ENCODE measurements at regions not wholly inside any gene's neighbourhood (a gene's known extent, or its start where the extent isn't known, plus 50 kb on each side); places are given as distances from the start of the nearest gene placed in this dataset.

GRCh38 chr4:120431180-120431579 is 364.5 kb upstream of the MAD2L1 start:
- no TSS peak for BruUV-seq (replicated peaks)
- CTCF ChIA-PET: no interaction called here

More at GRCh38 chr4:120431180-120431579, 364.5 kb upstream of the MAD2L1 start:
- H3K79me1 ChIP-seq (ENCODE audit: low read depth in 1 of 2, low read length in 2 of 2): no peaks in the 10 kb centered on the region
- H4K8ac ChIP-seq (ENCODE audit: low read depth in 2 of 2, low read length in 2 of 2): no peak overlapping the region
- H2BK5ac ChIP-seq (ENCODE audit: low read depth, low read length, poor library complexity, severe bottlenecking): no peak overlapping the region
- H4K91ac ChIP-seq (ENCODE audit: insufficient read depth, low read depth, low read length): no peak overlapping the region
- dilution Hi-C loops (cut with HindIII; ENCODE audit: low sequenced_read_pairs, unreplicated experiment): no loop called here
- H4K5ac ChIP-seq (ENCODE audit: low read depth, low read length): no peak overlapping the region
- no peak overlapping the region for H2BK120ac ChIP-seq (ENCODE audit: low read depth, low read length)
- no peak overlapping the region for H3K4me3 ChIP-seq (ENCODE audit: insufficient read depth, low read depth, low read length)
- H4K20me1 ChIP-seq (ENCODE audit: insufficient read depth, low read length): no peaks in the 10 kb centered on the region
- intact Hi-C loops (cut with micrococcal nuclease): no loop called here
- H3K36me3 ChIP-seq (ENCODE audit: control insufficient read depth, insufficient read depth, low read length): no peaks in the 10 kb centered on the region
- H3K27ac ChIP-seq (ENCODE audit: insufficient read depth, low read length): no peak overlapping the region
- ATAC-seq (ENCODE audit: low read depth): no peak
- H2AFZ ChIP-seq (replicated peaks; ENCODE audit: low read length, poor library complexity): no peak overlapping the region
- H3K4ac ChIP-seq (ENCODE audit: low read depth, low read length): no peak overlapping the region
- H3K9ac ChIP-seq (ENCODE audit: low read depth, low read length): no peak overlapping the region
- H3K4me1 ChIP-seq (ENCODE audit: control insufficient read depth, insufficient read depth, low read length): no peaks in the 10 kb centered on the region
- POLR2A ChIA-PET (ENCODE audit: unreplicated experiment): no interaction called here
- no peaks in the 10 kb centered on the region for H3K9me1 ChIP-seq (ENCODE audit: insufficient read depth, low read length)
- H3K27me3 ChIP-seq (ENCODE audit: control insufficient read depth, insufficient read depth, low read length): no peaks in the 10 kb centered on the region
- no peaks in the 10 kb centered on the region for H3K9me3 ChIP-seq (ENCODE audit: control insufficient read depth, insufficient read depth, low read length)
- in situ Hi-C loops (cut with MboI; ENCODE audit: low sequenced_read_pairs): no loop called here
- no peak overlapping the region for H2AK5ac ChIP-seq (ENCODE audit: low read depth, low read length)
- H3K18ac ChIP-seq (ENCODE audit: low read depth, low read length): no peak overlapping the region
- no peak overlapping the region for H2BK15ac ChIP-seq (ENCODE audit: low read depth, low read length)
- H3K23ac ChIP-seq (ENCODE audit: low read depth, low read length): no peak overlapping the region
- no peak overlapping the region for H3K56ac ChIP-seq (ENCODE audit: extremely low read depth, insufficient read depth, low read length)
- H3K14ac ChIP-seq (replicated peaks; ENCODE audit: low read depth, low read length): no peak overlapping the region
- no peak overlapping the region for H2AK9ac ChIP-seq (replicated peaks; ENCODE audit: low read depth, low read length, poor library complexity)
- H3K4me2 ChIP-seq (ENCODE audit: low read depth, low read length): no peak overlapping the region
- no peak for DNase-seq
- H2BK20ac ChIP-seq (ENCODE audit: low read depth, low read length): no peak overlapping the region
- TF ChIP-seq MXI1 (IDR thresholded peaks at IDR 0.05; ENCODE audit: borderline replicate concordance, low read depth, low read length): no peak
- TF ChIP-seq MAZ (IDR thresholded peaks at IDR 0.05; ENCODE audit: borderline replicate concordance, low read depth, low read length): no peak
- no peak for TF ChIP-seq RAD21 (IDR thresholded peaks at IDR 0.05; ENCODE audit: low read length)
- TF ChIP-seq POLR2A (IDR thresholded peaks at IDR 0.05; ENCODE audit: low read depth, low read length): no peak
- TF ChIP-seq CTCF (conservative IDR thresholded peaks at IDR 0.05; ENCODE audit: low read depth, low read length): no peak
- no peak for TF ChIP-seq RFX5 (IDR thresholded peaks at IDR 0.05; ENCODE audit: low read depth, low read length)
- no peak for TF ChIP-seq CHD1 (IDR thresholded peaks at IDR 0.05; ENCODE audit: low read depth, low read length)
- TF ChIP-seq FOS (IDR thresholded peaks at IDR 0.05; ENCODE audit: low read depth, low read length): no peak
- TF ChIP-seq RCOR1 (IDR thresholded peaks at IDR 0.05; ENCODE audit: insufficient replicate concordance, low read length): no peak
- TF ChIP-seq ELK1 (IDR thresholded peaks at IDR 0.05; ENCODE audit: borderline replicate concordance, low read depth, low read length): no peak
- TF ChIP-seq NFE2L2 (IDR thresholded peaks at IDR 0.05; ENCODE audit: low read depth, low read length): no peak
- TF ChIP-seq CEBPB (IDR thresholded peaks at IDR 0.05; ENCODE audit: low read depth, low read length): no peak
- TF ChIP-seq USF2 (IDR thresholded peaks at IDR 0.05; ENCODE audit: low read depth, low read length): no peak
- TF ChIP-seq MAFK (IDR thresholded peaks at IDR 0.05; ENCODE audit: low read depth, low read length): no peak
- no peak for TF ChIP-seq SMC3 (IDR thresholded peaks at IDR 0.05; ENCODE audit: low read depth, low read length)
- no peak for TF ChIP-seq BHLHE40 (IDR thresholded peaks at IDR 0.05; ENCODE audit: low read depth, low read length)

All from IMR-90 (cell line).